Right lobe of liver (tissue), 4 donors: ENCODE measurements at regions not wholly inside any gene's neighbourhood (a gene's known extent, or its start where the extent isn't known, plus 50 kb on each side); places are given as distances from the start of the nearest gene placed in this dataset.

Experiments used
- POLR2A ChIP-seq: fragments of 450-650 bp; IDR thresholded peaks from one replicate; pipeline ENCODE4 v1.6.1; 2017; ENCODE audit warnings: antibody characterized with exemption, mild to moderate bottlenecking
- TF ChIP-seq, protein P1 (sequence below), 4 donors: fragments of 200-600 bp in 3 of 4; fragments of 450-650 bp in 1 of 4; IDR thresholded peaks; one replicate each; pipeline versions ENCODE4 v1.5.1 to v1.8.0; 2016 to 2022; ENCODE audit warnings: antibody characterized with exemption in 4 of 4, mild to moderate bottlenecking in 2 of 4
- donor health status: DM: no; HTN: no; CAD: no.
- donor health status: DM: no; HTN: no; CAD: no.
- donor health status: DM: no; HTN: yes; CAD: no.

DNA sequence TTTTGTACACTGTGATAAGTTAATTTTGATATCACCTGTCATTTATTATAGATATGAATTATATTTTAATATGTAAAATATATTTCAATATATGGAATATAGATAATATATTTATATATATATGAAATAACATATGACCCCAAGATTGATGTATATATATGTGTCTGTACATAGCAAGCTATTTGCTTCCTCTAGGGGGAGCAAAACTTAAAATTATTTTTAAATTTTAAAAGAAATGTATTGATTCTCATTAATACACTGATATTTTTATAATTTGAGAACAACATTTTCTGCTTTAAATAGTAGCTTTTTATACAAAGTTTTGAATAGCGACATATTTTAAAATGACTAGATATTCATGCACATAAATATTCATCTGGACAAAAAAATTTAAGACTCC is 272.0 kb downstream of the DMRTA1 start:
- TF ChIP-seq, protein P1, sequence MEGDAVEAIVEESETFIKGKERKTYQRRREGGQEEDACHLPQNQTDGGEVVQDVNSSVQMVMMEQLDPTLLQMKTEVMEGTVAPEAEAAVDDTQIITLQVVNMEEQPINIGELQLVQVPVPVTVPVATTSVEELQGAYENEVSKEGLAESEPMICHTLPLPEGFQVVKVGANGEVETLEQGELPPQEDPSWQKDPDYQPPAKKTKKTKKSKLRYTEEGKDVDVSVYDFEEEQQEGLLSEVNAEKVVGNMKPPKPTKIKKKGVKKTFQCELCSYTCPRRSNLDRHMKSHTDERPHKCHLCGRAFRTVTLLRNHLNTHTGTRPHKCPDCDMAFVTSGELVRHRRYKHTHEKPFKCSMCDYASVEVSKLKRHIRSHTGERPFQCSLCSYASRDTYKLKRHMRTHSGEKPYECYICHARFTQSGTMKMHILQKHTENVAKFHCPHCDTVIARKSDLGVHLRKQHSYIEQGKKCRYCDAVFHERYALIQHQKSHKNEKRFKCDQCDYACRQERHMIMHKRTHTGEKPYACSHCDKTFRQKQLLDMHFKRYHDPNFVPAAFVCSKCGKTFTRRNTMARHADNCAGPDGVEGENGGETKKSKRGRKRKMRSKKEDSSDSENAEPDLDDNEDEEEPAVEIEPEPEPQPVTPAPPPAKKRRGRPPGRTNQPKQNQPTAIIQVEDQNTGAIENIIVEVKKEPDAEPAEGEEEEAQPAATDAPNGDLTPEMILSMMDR (IDR thresholded peaks at IDR 0.05): peak in 1 of 4 donors; percentile 12
- TF ChIP-seq POLR2A: no peak
